ENCODE measurements at regions not wholly inside any gene's neighbourhood (a gene's known extent, or its start where the extent isn't known, plus 50 kb on each side); places are given as distances from the start of the nearest gene placed in this dataset.

DNA sequence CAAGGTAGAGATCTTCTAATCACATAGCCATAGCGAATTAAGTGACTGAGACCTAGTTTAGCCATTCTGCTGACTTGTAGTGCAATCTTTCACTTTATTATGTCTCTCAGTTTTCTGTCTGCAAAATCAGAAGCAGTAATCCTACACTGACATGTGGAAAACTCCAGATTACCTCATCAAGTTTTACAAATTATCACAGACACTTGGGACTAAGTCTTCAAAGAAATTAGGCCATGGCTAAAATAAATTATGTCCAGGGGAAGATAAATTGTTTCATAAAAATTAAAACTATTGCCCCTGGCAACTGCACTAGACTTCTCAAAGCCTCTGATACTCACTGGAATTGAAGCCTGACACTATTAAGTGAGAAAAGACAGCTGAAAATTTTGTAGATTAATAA, 129.9 kb upstream of the RGMB start:
- TF ChIP-seq, protein P1, sequence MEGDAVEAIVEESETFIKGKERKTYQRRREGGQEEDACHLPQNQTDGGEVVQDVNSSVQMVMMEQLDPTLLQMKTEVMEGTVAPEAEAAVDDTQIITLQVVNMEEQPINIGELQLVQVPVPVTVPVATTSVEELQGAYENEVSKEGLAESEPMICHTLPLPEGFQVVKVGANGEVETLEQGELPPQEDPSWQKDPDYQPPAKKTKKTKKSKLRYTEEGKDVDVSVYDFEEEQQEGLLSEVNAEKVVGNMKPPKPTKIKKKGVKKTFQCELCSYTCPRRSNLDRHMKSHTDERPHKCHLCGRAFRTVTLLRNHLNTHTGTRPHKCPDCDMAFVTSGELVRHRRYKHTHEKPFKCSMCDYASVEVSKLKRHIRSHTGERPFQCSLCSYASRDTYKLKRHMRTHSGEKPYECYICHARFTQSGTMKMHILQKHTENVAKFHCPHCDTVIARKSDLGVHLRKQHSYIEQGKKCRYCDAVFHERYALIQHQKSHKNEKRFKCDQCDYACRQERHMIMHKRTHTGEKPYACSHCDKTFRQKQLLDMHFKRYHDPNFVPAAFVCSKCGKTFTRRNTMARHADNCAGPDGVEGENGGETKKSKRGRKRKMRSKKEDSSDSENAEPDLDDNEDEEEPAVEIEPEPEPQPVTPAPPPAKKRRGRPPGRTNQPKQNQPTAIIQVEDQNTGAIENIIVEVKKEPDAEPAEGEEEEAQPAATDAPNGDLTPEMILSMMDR (IDR thresholded peaks at IDR 0.05): no peak
- TF ChIP-seq POLR2A (IDR thresholded peaks at IDR 0.05): no peak
- TF ChIP-seq POLR2AphosphoS5 (IDR thresholded peaks at IDR 0.05): no peak
